Neural cell (in vitro differentiated cells): ENCODE measurements at regions not wholly inside any gene's neighbourhood (a gene's known extent, or its start where the extent isn't known, plus 50 kb on each side); places are given as distances from the start of the nearest gene placed in this dataset.

Experiments
- H2AFZ ChIP-seq: fragments of 200-600, 300-800 bp; sonication (generic), shearing (Covaris generic); 2 replicates; pipeline ENCODE4 v1.6.0; 2014; ENCODE audit warnings: low read depth, mild to moderate bottlenecking, antibody characterized with exemption, low read length, moderate library complexity
- H3F3A ChIP-seq: fragments of 200-600 bp; shearing (Covaris generic); 2 replicates; pipeline ENCODE4 v1.6.1; 2016; ENCODE audit warnings: mild to moderate bottlenecking, moderate library complexity, mixed read lengths, antibody characterized with exemption, low read length; ENCODE audit not compliant: insufficient read depth, poor library complexity, severe bottlenecking
- H3K27ac ChIP-seq: fragments of 200-600, 300-800 bp; sonication (generic), shearing (Covaris generic); 2 replicates; pipeline ENCODE4 v1.5.1; 2014; ENCODE audit warnings: mild to moderate bottlenecking, low read length, moderate library complexity
- H3K27me3 ChIP-seq: fragments of 300-800, 200-600 bp; sonication (generic), shearing (Covaris generic); 2 replicates; pipeline ENCODE4 v1.6.0; 2014; ENCODE audit warnings: mild to moderate bottlenecking, low read depth, low read length, moderate library complexity; ENCODE audit not compliant: insufficient read depth
- H3K36me3 ChIP-seq: fragments of 300-800, 200-600 bp; sonication (generic), shearing (Covaris generic); 2 replicates; pipeline ENCODE4 v1.5.1; 2014; ENCODE audit warnings: mild to moderate bottlenecking, antibody characterized with exemption, low read length, moderate library complexity; ENCODE audit not compliant: insufficient read depth
- H3K4me2 ChIP-seq: fragments of 300-800, 200-600 bp; sonication (generic), shearing (Covaris generic); 2 replicates; pipeline ENCODE4 v1.6.0; 2014; ENCODE audit warnings: mild to moderate bottlenecking, low read length
- H3K4me3 ChIP-seq: fragments of 300-800, 200-600 bp; sonication (generic), shearing (Covaris generic); 2 replicates; pipeline ENCODE4 v1.5.1; 2014; ENCODE audit warnings: mild to moderate bottlenecking, low read length, moderate library complexity
- H3K79me2 ChIP-seq: fragments of 200-600 bp; shearing (Covaris generic); replicated peaks from 2 replicates; pipeline ENCODE4 v1.6.0; 2014; ENCODE audit warnings: mild to moderate bottlenecking, low read length, moderate library complexity; ENCODE audit not compliant: insufficient read depth
- H3K9ac ChIP-seq: fragments of 300-800, 200-600 bp; sonication (generic), shearing (Covaris generic); 2 replicates; pipeline ENCODE4 v1.6.1; 2016; ENCODE audit warnings: mild to moderate bottlenecking, low read length, mixed read lengths
- H3K9me2 ChIP-seq: fragments of 200-600 bp; shearing (Covaris generic); 2 replicates; pipeline ENCODE4 v1.6.1; 2016; ENCODE audit warnings: mild to moderate bottlenecking, low read length, mixed read lengths; ENCODE audit not compliant: insufficient read depth
- H3K9me3 ChIP-seq: fragments of 200-600, 300-800 bp; sonication (generic), shearing (Covaris generic); 2 replicates; pipeline ENCODE4 v1.6.1; 2016; ENCODE audit warnings: mild to moderate bottlenecking, mixed run types, low read length, moderate library complexity, mixed read lengths
- H4K20me1 ChIP-seq: fragments of 200-600 bp; shearing (Covaris generic); 2 replicates; pipeline ENCODE4 v1.6.1; 2016; ENCODE audit warnings: mild to moderate bottlenecking, mixed run types; ENCODE audit not compliant: insufficient read depth
- EP300 ChIP-seq: fragments of 450-650 bp; conservative IDR thresholded peaks from 2 replicates; pipeline ENCODE4 v1.6.1; 2014; ENCODE audit warnings: antibody characterized with exemption, mild to moderate bottlenecking, moderate library complexity; ENCODE audit not compliant: poor library complexity, severe bottlenecking
- EZH2 ChIP-seq: fragments of 200-600, 300-800 bp; shearing (Covaris generic), sonication (generic); IDR thresholded peaks from 2 replicates; pipeline ENCODE4 v1.6.1; 2014; ENCODE audit warnings: antibody characterized with exemption, low read length, borderline replicate concordance, mild to moderate bottlenecking; ENCODE audit not compliant: insufficient read depth, poor library complexity, severe bottlenecking
- MXI1 ChIP-seq: fragments of 450-650 bp; conservative IDR thresholded peaks from 2 replicates; pipeline ENCODE4 v1.6.1; 2014; ENCODE audit warnings: antibody characterized with exemption, mild to moderate bottlenecking; ENCODE audit not compliant: poor library complexity, severe bottlenecking
- POLR2AphosphoS5 ChIP-seq: IDR thresholded peaks from 2 replicates; pipeline ENCODE4 v1.6.1; 2012
- RAD21 ChIP-seq: fragments of 450-650 bp; conservative IDR thresholded peaks from 2 replicates; pipeline ENCODE4 v1.6.1; 2014; ENCODE audit warnings: antibody characterized with exemption, mild to moderate bottlenecking, moderate library complexity
- SMC3 ChIP-seq: fragments of 450-650 bp; conservative IDR thresholded peaks from 2 replicates; pipeline ENCODE4 v1.6.1; 2014; ENCODE audit warnings: antibody characterized with exemption, mild to moderate bottlenecking, moderate library complexity; ENCODE audit not compliant: poor library complexity
- TAF1 ChIP-seq: IDR thresholded peaks from 2 replicates; pipeline ENCODE4 v1.6.1; 2012; ENCODE audit warnings: low read depth
- TF ChIP-seq, protein P1 (sequence below): IDR thresholded peaks from 2 replicates; pipeline ENCODE4 v1.6.1; 2012; ENCODE audit warnings: borderline replicate concordance
- TF ChIP-seq, protein P2 (sequence below): fragments of 450-650 bp; IDR thresholded peaks from 2 replicates; pipeline ENCODE4 v1.5.1; 2014; ENCODE audit warnings: antibody characterized with exemption, mild to moderate bottlenecking, moderate library complexity; ENCODE audit not compliant: poor library complexity, severe bottlenecking

DNA sequence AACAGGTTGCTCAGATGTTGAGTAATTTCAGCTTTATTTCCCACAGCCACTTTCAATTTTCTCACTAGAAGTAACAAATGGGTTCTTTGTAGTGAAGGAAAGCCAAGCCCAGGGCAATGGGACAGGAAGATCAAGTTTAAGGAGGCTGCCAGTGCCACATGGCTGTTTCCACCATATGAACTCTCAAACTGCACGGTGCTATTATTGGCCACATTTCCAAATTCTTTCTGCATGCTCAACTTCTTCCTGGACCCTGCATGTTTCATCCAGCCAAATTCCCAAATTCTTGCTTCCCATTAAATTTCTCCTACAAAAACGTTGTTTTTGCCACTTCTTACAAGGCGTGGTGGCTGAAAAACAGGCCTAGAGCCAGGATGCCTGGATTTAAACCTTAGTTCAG is 193.3 kb upstream of the SPHKAP start:
- Histone ChIP-seq H3K36me3 (no peaks in the 10 kb centered on the region), H4K20me1 (no peaks in the 10 kb centered on the region), H3K4me3 (no peak overlapping the region), H3F3A (no peaks in the 10 kb centered on the region), H3K27ac (no peak overlapping the region), H3K4me2 (no peak overlapping the region), H3K27me3 (no peaks in the 10 kb centered on the region), H3K9me3 (no peaks in the 10 kb centered on the region), H3K79me2 (no peaks in the 10 kb centered on the region), H2AFZ (no peak overlapping the region), H3K9me2 (no peaks in the 10 kb centered on the region), H3K9ac (no peak overlapping the region)
- TF ChIP-seq RAD21, result no peak
- TF ChIP-seq, protein P1, sequence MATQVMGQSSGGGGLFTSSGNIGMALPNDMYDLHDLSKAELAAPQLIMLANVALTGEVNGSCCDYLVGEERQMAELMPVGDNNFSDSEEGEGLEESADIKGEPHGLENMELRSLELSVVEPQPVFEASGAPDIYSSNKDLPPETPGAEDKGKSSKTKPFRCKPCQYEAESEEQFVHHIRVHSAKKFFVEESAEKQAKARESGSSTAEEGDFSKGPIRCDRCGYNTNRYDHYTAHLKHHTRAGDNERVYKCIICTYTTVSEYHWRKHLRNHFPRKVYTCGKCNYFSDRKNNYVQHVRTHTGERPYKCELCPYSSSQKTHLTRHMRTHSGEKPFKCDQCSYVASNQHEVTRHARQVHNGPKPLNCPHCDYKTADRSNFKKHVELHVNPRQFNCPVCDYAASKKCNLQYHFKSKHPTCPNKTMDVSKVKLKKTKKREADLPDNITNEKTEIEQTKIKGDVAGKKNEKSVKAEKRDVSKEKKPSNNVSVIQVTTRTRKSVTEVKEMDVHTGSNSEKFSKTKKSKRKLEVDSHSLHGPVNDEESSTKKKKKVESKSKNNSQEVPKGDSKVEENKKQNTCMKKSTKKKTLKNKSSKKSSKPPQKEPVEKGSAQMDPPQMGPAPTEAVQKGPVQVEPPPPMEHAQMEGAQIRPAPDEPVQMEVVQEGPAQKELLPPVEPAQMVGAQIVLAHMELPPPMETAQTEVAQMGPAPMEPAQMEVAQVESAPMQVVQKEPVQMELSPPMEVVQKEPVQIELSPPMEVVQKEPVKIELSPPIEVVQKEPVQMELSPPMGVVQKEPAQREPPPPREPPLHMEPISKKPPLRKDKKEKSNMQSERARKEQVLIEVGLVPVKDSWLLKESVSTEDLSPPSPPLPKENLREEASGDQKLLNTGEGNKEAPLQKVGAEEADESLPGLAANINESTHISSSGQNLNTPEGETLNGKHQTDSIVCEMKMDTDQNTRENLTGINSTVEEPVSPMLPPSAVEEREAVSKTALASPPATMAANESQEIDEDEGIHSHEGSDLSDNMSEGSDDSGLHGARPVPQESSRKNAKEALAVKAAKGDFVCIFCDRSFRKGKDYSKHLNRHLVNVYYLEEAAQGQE, result no peak
- no peak for TF ChIP-seq EZH2
- no peak for TF ChIP-seq MXI1
- no peak for TF ChIP-seq EP300
- TF ChIP-seq, protein P2, sequence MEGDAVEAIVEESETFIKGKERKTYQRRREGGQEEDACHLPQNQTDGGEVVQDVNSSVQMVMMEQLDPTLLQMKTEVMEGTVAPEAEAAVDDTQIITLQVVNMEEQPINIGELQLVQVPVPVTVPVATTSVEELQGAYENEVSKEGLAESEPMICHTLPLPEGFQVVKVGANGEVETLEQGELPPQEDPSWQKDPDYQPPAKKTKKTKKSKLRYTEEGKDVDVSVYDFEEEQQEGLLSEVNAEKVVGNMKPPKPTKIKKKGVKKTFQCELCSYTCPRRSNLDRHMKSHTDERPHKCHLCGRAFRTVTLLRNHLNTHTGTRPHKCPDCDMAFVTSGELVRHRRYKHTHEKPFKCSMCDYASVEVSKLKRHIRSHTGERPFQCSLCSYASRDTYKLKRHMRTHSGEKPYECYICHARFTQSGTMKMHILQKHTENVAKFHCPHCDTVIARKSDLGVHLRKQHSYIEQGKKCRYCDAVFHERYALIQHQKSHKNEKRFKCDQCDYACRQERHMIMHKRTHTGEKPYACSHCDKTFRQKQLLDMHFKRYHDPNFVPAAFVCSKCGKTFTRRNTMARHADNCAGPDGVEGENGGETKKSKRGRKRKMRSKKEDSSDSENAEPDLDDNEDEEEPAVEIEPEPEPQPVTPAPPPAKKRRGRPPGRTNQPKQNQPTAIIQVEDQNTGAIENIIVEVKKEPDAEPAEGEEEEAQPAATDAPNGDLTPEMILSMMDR, result no peak
- no peak for TF ChIP-seq TAF1
- no peak for TF ChIP-seq SMC3
- no peak for TF ChIP-seq POLR2AphosphoS5

DNA sequence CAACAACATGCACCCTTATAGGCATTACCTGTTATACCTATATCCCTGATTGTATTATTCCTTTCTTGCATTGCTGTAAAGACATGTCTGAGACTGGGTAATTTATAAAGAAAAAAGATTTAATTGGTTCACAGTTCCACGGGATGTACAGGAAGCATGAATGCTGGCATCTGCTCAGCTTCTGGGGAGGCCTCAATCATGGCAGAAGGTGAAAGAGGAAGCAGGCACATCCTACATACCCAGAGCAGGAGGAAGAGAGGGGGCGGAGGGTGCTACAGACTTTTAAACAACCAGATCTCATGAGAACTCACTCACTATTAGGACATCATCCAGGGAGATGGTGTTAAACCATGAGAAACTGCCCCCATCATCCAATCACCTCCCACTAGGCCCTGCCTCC is 191.7 kb upstream of the SPHKAP start:
- no peaks in the 10 kb centered on the region for H3K36me3 ChIP-seq

More for the DNA sequence above, 191.7 kb upstream of the SPHKAP start:
- Histone ChIP-seq H3F3A (no peaks in the 10 kb centered on the region), H3K9me2 (no peaks in the 10 kb centered on the region), H3K27me3 (no peaks in the 10 kb centered on the region), H3K9me3 (no peaks in the 10 kb centered on the region), H2AFZ (no peak overlapping the region), H3K9ac (no peak overlapping the region), H3K27ac (no peak overlapping the region), H3K4me2 (no peak overlapping the region), H3K79me2 (no peaks in the 10 kb centered on the region), H3K4me3 (no peak overlapping the region), H4K20me1 (no peaks in the 10 kb centered on the region)
- no peak for TF ChIP-seq EZH2
- no peak for TF ChIP-seq RAD21
- TF ChIP-seq TAF1, result no peak
- no peak for TF ChIP-seq EP300
- TF ChIP-seq, protein P1, result no peak
- no peak for TF ChIP-seq MXI1
- TF ChIP-seq POLR2AphosphoS5, result no peak
- TF ChIP-seq SMC3, result no peak
